ENCODE measurements at regions not wholly inside any gene's neighbourhood (a gene's known extent, or its start where the extent isn't known, plus 50 kb on each side); places are given as distances from the start of the nearest gene placed in this dataset.
A peak's percentile ranks its signal among the peaks of the same experiment; 100 is the strongest.

DNA sequence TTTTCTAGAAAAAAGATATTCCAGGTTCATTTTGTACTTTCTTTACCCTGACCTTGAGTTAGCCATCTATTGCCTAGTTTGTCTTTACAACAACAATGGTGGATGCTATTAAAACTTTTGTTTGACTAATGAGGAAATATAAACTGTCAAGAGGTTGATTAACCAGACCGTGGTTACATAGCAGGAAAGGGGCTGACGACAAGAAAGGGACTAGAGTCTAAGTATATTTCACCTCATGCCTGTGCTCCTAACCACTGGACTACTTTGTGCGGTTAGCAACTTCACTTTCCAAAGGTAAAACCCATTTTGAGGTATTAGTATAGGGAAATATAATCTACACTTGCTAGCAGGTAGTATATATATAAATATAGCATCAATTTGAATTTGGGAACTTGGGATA is 327.1 kb downstream of the SATB1 start:
- peaks cover 27% of the 10 kb centered on the region for H3K9me3 ChIP-seq (ENCODE audit: control insufficient read depth, low read length)
- H3K4me3 ChIP-seq (ENCODE audit: low read length), result no peak overlapping the region
- H3K9ac ChIP-seq (ENCODE audit: extremely low read depth, low read length, poor library complexity, severe bottlenecking), result no peak overlapping the region
- no peaks in the 10 kb centered on the region for H3K27me3 ChIP-seq (ENCODE audit: control insufficient read depth, insufficient read depth, low read length, poor library complexity, severe bottlenecking)
- H3K27ac ChIP-seq (ENCODE audit: low read depth, low read length), result no peak overlapping the region
- TF ChIP-seq, protein P1, sequence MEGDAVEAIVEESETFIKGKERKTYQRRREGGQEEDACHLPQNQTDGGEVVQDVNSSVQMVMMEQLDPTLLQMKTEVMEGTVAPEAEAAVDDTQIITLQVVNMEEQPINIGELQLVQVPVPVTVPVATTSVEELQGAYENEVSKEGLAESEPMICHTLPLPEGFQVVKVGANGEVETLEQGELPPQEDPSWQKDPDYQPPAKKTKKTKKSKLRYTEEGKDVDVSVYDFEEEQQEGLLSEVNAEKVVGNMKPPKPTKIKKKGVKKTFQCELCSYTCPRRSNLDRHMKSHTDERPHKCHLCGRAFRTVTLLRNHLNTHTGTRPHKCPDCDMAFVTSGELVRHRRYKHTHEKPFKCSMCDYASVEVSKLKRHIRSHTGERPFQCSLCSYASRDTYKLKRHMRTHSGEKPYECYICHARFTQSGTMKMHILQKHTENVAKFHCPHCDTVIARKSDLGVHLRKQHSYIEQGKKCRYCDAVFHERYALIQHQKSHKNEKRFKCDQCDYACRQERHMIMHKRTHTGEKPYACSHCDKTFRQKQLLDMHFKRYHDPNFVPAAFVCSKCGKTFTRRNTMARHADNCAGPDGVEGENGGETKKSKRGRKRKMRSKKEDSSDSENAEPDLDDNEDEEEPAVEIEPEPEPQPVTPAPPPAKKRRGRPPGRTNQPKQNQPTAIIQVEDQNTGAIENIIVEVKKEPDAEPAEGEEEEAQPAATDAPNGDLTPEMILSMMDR (conservative IDR thresholded peaks at IDR 0.05), result no peak
- DNase-seq, result no peak
- H3K9me3 Mint-ChIP-seq, result peaks cover 27% of the 10 kb centered on the region
- H3K4me1 ChIP-seq (ENCODE audit: control insufficient read depth, insufficient read depth, low read length), result no peaks in the 10 kb centered on the region
- no peaks in the 10 kb centered on the region for H3K36me3 ChIP-seq (ENCODE audit: control insufficient read depth, insufficient read depth, low read length)
- peaks cover 44% of the 10 kb centered on the region for H3K36me3 Mint-ChIP-seq (ENCODE audit: low read depth)
- 80 to 98% methylated on average over 1 to 3 of the region's 3 CpGs for WGBS, 2 experiments (ENCODE audit: insufficient coverage in 1 of 2, insufficient read length in 1 of 2)
- H3K27me3 Mint-ChIP-seq (ENCODE audit: insufficient read depth), result no peaks in the 10 kb centered on the region
- H3K4me1 Mint-ChIP-seq, result no peaks in the 10 kb centered on the region
- no peak overlapping the region for H3K4me3 Mint-ChIP-seq
- H3K27ac Mint-ChIP-seq, result no peak overlapping the region

DNA sequence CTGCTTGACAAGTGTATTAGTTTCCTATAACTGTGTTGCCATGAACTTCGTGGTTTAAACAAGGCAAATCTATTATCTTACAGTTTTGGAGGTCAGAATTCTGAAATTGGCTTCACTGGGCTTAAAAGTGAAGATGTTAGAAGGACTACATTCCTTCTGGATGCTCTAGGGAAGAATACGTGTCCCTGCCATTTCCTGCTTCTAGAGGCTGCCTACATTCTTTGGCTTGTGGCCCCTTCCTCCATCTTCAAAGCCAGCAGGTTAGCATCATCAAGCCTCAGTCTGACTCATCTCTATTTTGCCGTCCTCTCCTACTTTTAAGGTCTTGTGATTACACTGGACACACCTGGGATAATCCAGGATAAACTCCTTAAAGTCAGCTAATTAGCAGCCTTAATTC is 327.7 kb downstream of the SATB1 start:
- Histone ChIP-seq H3K27ac (ENCODE audit: low read depth, low read length) (no peak overlapping the region), H3K36me3 (ENCODE audit: control insufficient read depth, insufficient read depth, low read length) (no peaks in the 10 kb centered on the region), H3K9ac (ENCODE audit: extremely low read depth, low read length, poor library complexity, severe bottlenecking) (no peak overlapping the region), H3K4me3 (ENCODE audit: low read length) (peak overlapping the region; percentile 17), H3K9me3 (ENCODE audit: control insufficient read depth, low read length) (peaks cover 27% of the 10 kb centered on the region), H3K4me1 (ENCODE audit: control insufficient read depth, insufficient read depth, low read length) (no peaks in the 10 kb centered on the region), H3K27me3 (ENCODE audit: control insufficient read depth, insufficient read depth, low read length, poor library complexity, severe bottlenecking) (no peaks in the 10 kb centered on the region)
- H3K4me1 Mint-ChIP-seq, result no peaks in the 10 kb centered on the region
- no peak overlapping the region for H3K4me3 Mint-ChIP-seq
- H3K36me3 Mint-ChIP-seq (ENCODE audit: low read depth), result peaks cover 46% of the 10 kb centered on the region
- no peaks in the 10 kb centered on the region for H3K27me3 Mint-ChIP-seq (ENCODE audit: insufficient read depth)
- H3K27ac Mint-ChIP-seq, result no peak overlapping the region
- H3K9me3 Mint-ChIP-seq, result peaks cover 27% of the 10 kb centered on the region
- WGBS, 2 experiments (ENCODE audit: insufficient coverage in 1 of 2, insufficient read length in 1 of 2), result 95% methylated on average over 2 to 3 of the region's 3 CpGs
- TF ChIP-seq, protein P1 (conservative IDR thresholded peaks at IDR 0.05), result no peak
- no peak for DNase-seq

GRCh38 chr3:18092726-18093125 is 332.4 kb downstream of the SATB1 start:
- Histone ChIP-seq H3K27ac (ENCODE audit: low read depth, low read length) (no peak overlapping the region), H3K4me3 (ENCODE audit: low read length) (no peak overlapping the region), H3K27me3 (ENCODE audit: control insufficient read depth, insufficient read depth, low read length, poor library complexity, severe bottlenecking) (no peaks in the 10 kb centered on the region), H3K9ac (ENCODE audit: extremely low read depth, low read length, poor library complexity, severe bottlenecking) (no peak overlapping the region), H3K9me3 (ENCODE audit: control insufficient read depth, low read length) (peaks cover 22% of the 10 kb centered on the region), H3K4me1 (ENCODE audit: control insufficient read depth, insufficient read depth, low read length) (peaks cover under 1% of the 10 kb centered on the region), H3K36me3 (ENCODE audit: control insufficient read depth, insufficient read depth, low read length) (no peaks in the 10 kb centered on the region)
- Mint-ChIP-seq H3K36me3 (ENCODE audit: low read depth) (peaks cover 49% of the 10 kb centered on the region), H3K4me1 (peaks cover 4% of the 10 kb centered on the region), H3K27me3 (ENCODE audit: insufficient read depth) (no peaks in the 10 kb centered on the region), H3K4me3 (no peak overlapping the region), H3K27ac (no peak overlapping the region), H3K9me3 (peaks cover 25% of the 10 kb centered on the region)
- TF ChIP-seq, protein P1 (conservative IDR thresholded peaks at IDR 0.05), result no peak
- no peak for DNase-seq
- 91 to 96% methylated on average over 5 of the region's 5 CpGs for WGBS, 2 experiments (ENCODE audit: insufficient coverage in 1 of 2, insufficient read length in 1 of 2)

All from endodermal cell (in vitro differentiated cells).